ENCODE measurements at regions not wholly inside any gene's neighbourhood (a gene's known extent, or its start where the extent isn't known, plus 50 kb on each side); places are given as distances from the start of the nearest gene placed in this dataset.

- H3K36me3 ChIP-seq (ENCODE audit: low read length) = no peaks in the 10 kb centered on the region
- TF ChIP-seq CTCF (IDR thresholded peaks at IDR 0.05; ENCODE audit: insufficient read depth, low read length, poor library complexity, severe bottlenecking) = no peak
- no peak for TF ChIP-seq EZH2phosphoT487 (conservative IDR thresholded peaks at IDR 0.05; ENCODE audit: low read length)
- no peak overlapping the region for H3K9ac ChIP-seq (ENCODE audit: low read length)
- no peaks in the 10 kb centered on the region for H3K27me3 ChIP-seq (ENCODE audit: low read length)
- no peak overlapping the region for H3K4me3 ChIP-seq (ENCODE audit: insufficient read depth, low read length, poor library complexity, severe bottlenecking)
- no peak overlapping the region for H3K4me2 ChIP-seq (ENCODE audit: low read depth, low read length, poor library complexity, severe bottlenecking)
- H2AFZ ChIP-seq (ENCODE audit: low read depth, low read length, severe bottlenecking) = no peak overlapping the region
- H3K9me3 ChIP-seq (ENCODE audit: insufficient read depth, low read length) = no peaks in the 10 kb centered on the region
- H4K20me1 ChIP-seq (ENCODE audit: low read depth, low read length) = no peaks in the 10 kb centered on the region
- no peaks in the 10 kb centered on the region for H3K9me2 ChIP-seq (replicated peaks; ENCODE audit: insufficient read depth, low read length)
- H3F3A ChIP-seq (ENCODE audit: insufficient read depth) = no peaks in the 10 kb centered on the region
- no peak overlapping the region for H3K27ac ChIP-seq (ENCODE audit: low read depth, low read length)
- no peaks in the 10 kb centered on the region for H3K79me2 ChIP-seq (ENCODE audit: insufficient read depth, low read length)
These were observed 1080.5 kb upstream of the FOXG1 start for GRCh38 chr14:27686137-27686536.

GRCh38 chr14:27688841-27689444 lies 1077.6 kb upstream of the FOXG1 start:
- H4K20me1 ChIP-seq (ENCODE audit: low read depth, low read length) = no peaks in the 10 kb centered on the region
- no peak overlapping the region for H3K27ac ChIP-seq (ENCODE audit: low read depth, low read length)
- TF ChIP-seq CTCF (IDR thresholded peaks at IDR 0.05; ENCODE audit: insufficient read depth, low read length, poor library complexity, severe bottlenecking) (no peak), EZH2phosphoT487 (conservative IDR thresholded peaks at IDR 0.05; ENCODE audit: low read length) (no peak)
- no peaks in the 10 kb centered on the region for H3K27me3 ChIP-seq (ENCODE audit: low read length)
- no peaks in the 10 kb centered on the region for H3K9me3 ChIP-seq (ENCODE audit: insufficient read depth, low read length)
- H3K4me2 ChIP-seq (ENCODE audit: low read depth, low read length, poor library complexity, severe bottlenecking) = no peak overlapping the region
- H3K36me3 ChIP-seq (ENCODE audit: low read length) = no peaks in the 10 kb centered on the region
- no peaks in the 10 kb centered on the region for H3K9me2 ChIP-seq (replicated peaks; ENCODE audit: insufficient read depth, low read length)
- no peaks in the 10 kb centered on the region for H3F3A ChIP-seq (ENCODE audit: insufficient read depth)
- no peak overlapping the region for H2AFZ ChIP-seq (ENCODE audit: low read depth, low read length, severe bottlenecking)
- no peaks in the 10 kb centered on the region for H3K79me2 ChIP-seq (ENCODE audit: insufficient read depth, low read length)
- no peak overlapping the region for H3K4me3 ChIP-seq (ENCODE audit: insufficient read depth, low read length, poor library complexity, severe bottlenecking)
- no peak overlapping the region for H3K9ac ChIP-seq (ENCODE audit: low read length)

- Histone ChIP-seq H3K4me2 (ENCODE audit: low read depth, low read length, poor library complexity, severe bottlenecking) (no peak overlapping the region), H3K79me2 (ENCODE audit: insufficient read depth, low read length) (no peaks in the 10 kb centered on the region), H3K9me3 (ENCODE audit: insufficient read depth, low read length) (peaks cover 3% of the 10 kb centered on the region; the same call in 1 of the 2 replicates), H3K36me3 (ENCODE audit: low read length) (no peaks in the 10 kb centered on the region), H3K27me3 (ENCODE audit: low read length) (no peaks in the 10 kb centered on the region), H2AFZ (ENCODE audit: low read depth, low read length, severe bottlenecking) (no peak overlapping the region), H3K9ac (ENCODE audit: low read length) (no peak overlapping the region), H4K20me1 (ENCODE audit: low read depth, low read length) (no peaks in the 10 kb centered on the region), H3K9me2 (replicated peaks; ENCODE audit: insufficient read depth, low read length) (no peaks in the 10 kb centered on the region), H3F3A (ENCODE audit: insufficient read depth) (no peaks in the 10 kb centered on the region), H3K4me3 (ENCODE audit: insufficient read depth, low read length, poor library complexity, severe bottlenecking) (no peak overlapping the region), H3K27ac (ENCODE audit: low read depth, low read length) (no peak overlapping the region)
- TF ChIP-seq EZH2phosphoT487 (conservative IDR thresholded peaks at IDR 0.05; ENCODE audit: low read length) (no peak), CTCF (IDR thresholded peaks at IDR 0.05; ENCODE audit: insufficient read depth, low read length, poor library complexity, severe bottlenecking) (no peak)
These were observed 1054.2 kb upstream of the FOXG1 start for GRCh38 chr14:27712364-27712763.

Data from SU-DHL-6 (cell line).